NT2/D1 (cell line): ENCODE measurements at regions not wholly inside any gene's neighbourhood (a gene's known extent, or its start where the extent isn't known, plus 50 kb on each side); places are given as distances from the start of the nearest gene placed in this dataset.

Experiments used
- SUZ12 ChIP-seq: IDR thresholded peaks from 2 replicates; pipeline ENCODE4 v1.6.1; 2011; ENCODE audit not compliant: insufficient read length, insufficient read depth; ENCODE audit errors: extremely low read depth
- YY1 ChIP-seq: IDR thresholded peaks from 2 replicates; pipeline ENCODE4 v1.6.1; 2011; ENCODE audit not compliant: insufficient read length, insufficient read depth
- ZNF274 ChIP-seq: IDR thresholded peaks from 2 replicates; pipeline ENCODE4 v1.6.1; 2011; ENCODE audit warnings: mild to moderate bottlenecking, low read depth, low read length

GRCh38 chr20:61186771-61187472, 65.1 kb upstream of the CDH4 start:
- no peak for TF ChIP-seq ZNF274
- no peak for TF ChIP-seq SUZ12
- TF ChIP-seq YY1: no peak
